ENCODE measurements at regions not wholly inside any gene's neighbourhood (a gene's known extent, or its start where the extent isn't known, plus 50 kb on each side); places are given as distances from the start of the nearest gene placed in this dataset.

DNA sequence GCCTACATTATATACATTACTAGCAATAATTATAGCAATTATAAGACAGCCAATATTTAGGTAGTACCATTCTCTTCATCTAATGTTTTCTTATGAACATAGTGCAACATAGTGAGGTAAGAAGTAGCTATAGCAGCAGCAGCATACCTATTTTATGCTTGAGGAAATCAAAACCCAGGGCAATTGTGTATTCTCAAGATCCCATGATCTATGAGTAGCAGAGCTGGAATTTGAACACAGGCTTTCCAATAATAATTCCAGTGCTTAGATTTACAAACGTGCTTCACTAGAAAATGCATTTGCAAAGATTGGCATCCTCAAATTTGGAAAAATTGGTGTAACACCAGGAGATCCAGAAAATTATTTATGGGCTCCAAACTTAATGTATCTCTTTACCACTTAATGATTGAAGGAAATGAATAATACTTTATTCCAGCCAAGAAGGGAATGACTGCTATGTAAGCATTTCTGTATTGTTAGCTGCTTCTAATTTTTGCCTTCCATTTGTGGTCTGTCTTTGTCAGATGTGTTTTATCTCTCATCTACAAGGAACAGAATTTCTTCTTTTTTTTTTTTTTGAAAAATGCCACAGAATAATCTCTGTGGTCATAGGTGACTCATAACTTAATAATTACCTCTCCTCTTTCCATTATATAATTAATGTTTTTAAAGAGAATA, 451.1 kb downstream of the ARAP2 start:
- Histone ChIP-seq H3K27me3 (ENCODE audit: control insufficient read depth, insufficient read depth, low read length) (no peaks in the 10 kb centered on the region), H3K27ac (ENCODE audit: low read depth, low read length) (no peak overlapping the region), H3K4me3 (ENCODE audit: low read depth, low read length) (no peak overlapping the region), H3K4me1 (ENCODE audit: control insufficient read depth, insufficient read depth, low read length) (no peaks in the 10 kb centered on the region), H3K9me3 (ENCODE audit: control insufficient read depth, insufficient read depth, low read length) (peaks cover 2% of the 10 kb centered on the region), H3K36me3 (ENCODE audit: control insufficient read depth, insufficient read depth, low read length) (no peaks in the 10 kb centered on the region)
- WGBS (ENCODE audit: insufficient coverage), result no CpG with 5 or more reads among the region's 1 CpG
- no peak for DNase-seq (ENCODE audit: low read depth in 4 of 6, low spot score in 6 of 6)

DNA sequence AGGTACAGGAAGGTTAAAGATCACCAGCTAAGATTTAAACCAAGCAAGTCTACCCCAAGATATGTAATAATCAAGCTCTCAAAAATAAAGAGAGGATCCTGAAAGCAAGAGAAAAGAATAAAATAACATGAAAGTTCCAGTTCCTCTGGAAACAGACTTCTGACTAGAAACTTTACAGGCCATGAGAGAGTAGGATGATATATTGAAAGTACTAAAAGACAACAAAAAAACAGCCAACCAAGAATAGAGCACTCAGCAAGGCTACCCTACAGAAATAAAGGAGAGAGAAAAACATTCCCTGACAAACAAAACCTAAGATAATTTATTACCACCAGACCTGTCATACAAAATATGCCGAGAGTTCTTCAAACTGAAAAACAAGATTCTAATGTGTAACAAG, 450.5 kb downstream of the ARAP2 start:
- H3K4me3 ChIP-seq (ENCODE audit: low read depth, low read length), result no peak overlapping the region
- H3K27ac ChIP-seq (ENCODE audit: low read depth, low read length), result no peak overlapping the region
- no CpG with 5 or more reads among the region's 1 CpG for WGBS (ENCODE audit: insufficient coverage)
- no peaks in the 10 kb centered on the region for H3K27me3 ChIP-seq (ENCODE audit: control insufficient read depth, insufficient read depth, low read length)
- DNase-seq (ENCODE audit: low read depth in 4 of 6, low spot score in 6 of 6), result no peak
- H3K4me1 ChIP-seq (ENCODE audit: control insufficient read depth, insufficient read depth, low read length), result no peaks in the 10 kb centered on the region
- no peaks in the 10 kb centered on the region for H3K36me3 ChIP-seq (ENCODE audit: control insufficient read depth, insufficient read depth, low read length)
- peaks cover 2% of the 10 kb centered on the region for H3K9me3 ChIP-seq (ENCODE audit: control insufficient read depth, insufficient read depth, low read length)

DNA sequence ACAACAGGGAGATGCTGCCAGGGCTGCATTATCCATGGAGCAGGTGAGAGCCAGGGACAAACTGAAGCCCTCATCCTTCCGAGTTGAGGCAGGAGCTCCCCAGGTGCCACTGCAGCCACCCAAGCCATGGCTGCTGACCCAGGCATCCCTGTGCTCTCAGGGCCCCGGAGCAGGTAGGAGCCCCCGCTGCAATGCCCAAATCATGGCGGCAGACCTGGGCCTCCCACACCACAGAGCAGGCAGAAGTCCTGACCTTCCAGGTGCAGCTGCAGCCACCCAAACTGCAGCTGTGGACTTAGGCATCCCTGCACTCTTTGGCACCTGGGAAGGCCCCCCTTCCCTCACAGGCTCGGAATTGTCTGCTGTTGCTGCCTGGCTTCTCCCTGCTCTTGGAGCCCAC, 443.6 kb downstream of the ARAP2 start:
- no peaks in the 10 kb centered on the region for H3K9me3 ChIP-seq (ENCODE audit: control insufficient read depth, insufficient read depth, low read length)
- no peaks in the 10 kb centered on the region for H3K4me1 ChIP-seq (ENCODE audit: control insufficient read depth, insufficient read depth, low read length)
- no peaks in the 10 kb centered on the region for H3K36me3 ChIP-seq (ENCODE audit: control insufficient read depth, insufficient read depth, low read length)
- no peak for DNase-seq (ENCODE audit: low read depth in 4 of 6, low spot score in 6 of 6)
- no peak overlapping the region for H3K4me3 ChIP-seq (ENCODE audit: low read depth, low read length)
- 90% methylated on average over 5 of the region's 5 CpGs for WGBS (ENCODE audit: insufficient coverage)
- H3K27ac ChIP-seq (ENCODE audit: low read depth, low read length), result no peak overlapping the region
- H3K27me3 ChIP-seq (ENCODE audit: control insufficient read depth, insufficient read depth, low read length), result no peaks in the 10 kb centered on the region

DNA sequence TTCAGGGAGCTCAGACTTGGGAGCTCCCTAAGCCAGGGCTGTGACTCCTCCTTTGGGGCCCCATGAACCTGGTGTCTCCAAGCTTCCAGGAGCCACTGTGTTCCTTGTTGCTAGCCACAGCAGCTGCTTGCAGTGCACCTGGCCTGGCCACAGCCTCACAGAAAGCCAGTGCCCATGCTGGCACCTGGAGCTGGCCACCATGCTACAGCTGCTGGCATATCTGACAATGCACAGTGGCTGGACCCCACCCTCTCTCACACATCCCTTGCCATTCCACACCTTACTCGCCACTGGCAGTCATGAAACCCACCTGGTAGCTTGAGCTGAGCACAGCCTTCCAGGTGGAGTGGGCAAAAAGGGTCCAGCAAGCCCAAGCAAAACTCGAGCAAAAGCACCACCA, 441.7 kb downstream of the ARAP2 start:
- Histone ChIP-seq H3K9me3 (ENCODE audit: control insufficient read depth, insufficient read depth, low read length) (no peaks in the 10 kb centered on the region), H3K4me1 (ENCODE audit: control insufficient read depth, insufficient read depth, low read length) (no peaks in the 10 kb centered on the region), H3K36me3 (ENCODE audit: control insufficient read depth, insufficient read depth, low read length) (no peaks in the 10 kb centered on the region), H3K4me3 (ENCODE audit: low read depth, low read length) (no peak overlapping the region), H3K27me3 (ENCODE audit: control insufficient read depth, insufficient read depth, low read length) (no peaks in the 10 kb centered on the region), H3K27ac (ENCODE audit: low read depth, low read length) (no peak overlapping the region)
- no peak for DNase-seq (ENCODE audit: low read depth in 4 of 6, low spot score in 6 of 6)
- WGBS (ENCODE audit: insufficient coverage), result 93% methylated on average over 2 of the region's 2 CpGs

DNA sequence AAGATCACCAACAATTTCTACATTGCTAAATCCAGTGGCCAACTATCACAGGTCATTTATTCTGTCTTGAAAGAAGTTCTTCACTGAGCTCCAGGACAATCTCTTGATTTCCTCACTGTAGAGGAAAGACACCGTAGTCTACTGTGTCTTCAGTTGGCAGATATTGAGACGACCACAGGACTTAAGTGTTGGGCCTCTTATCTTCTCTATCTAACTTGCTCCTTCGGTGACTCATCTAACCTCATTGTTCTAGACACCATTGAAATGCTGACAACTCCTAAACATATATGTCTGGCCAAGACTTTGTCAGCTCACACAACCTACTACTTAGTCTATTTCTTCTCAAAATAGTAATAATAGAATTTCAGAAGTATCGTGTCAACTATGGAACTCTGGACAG, 425.8 kb downstream of the ARAP2 start:
- no peaks in the 10 kb centered on the region for H3K9me3 ChIP-seq (ENCODE audit: control insufficient read depth, insufficient read depth, low read length)
- 100% methylated on average over 2 of the region's 4 CpGs for WGBS (ENCODE audit: insufficient coverage)
- no peaks in the 10 kb centered on the region for H3K4me1 ChIP-seq (ENCODE audit: control insufficient read depth, insufficient read depth, low read length)
- H3K27me3 ChIP-seq (ENCODE audit: control insufficient read depth, insufficient read depth, low read length), result no peaks in the 10 kb centered on the region
- no peak overlapping the region for H3K4me3 ChIP-seq (ENCODE audit: low read depth, low read length)
- H3K27ac ChIP-seq (ENCODE audit: low read depth, low read length), result no peak overlapping the region
- no peak for DNase-seq (ENCODE audit: low read depth in 4 of 6, low spot score in 6 of 6)
- H3K36me3 ChIP-seq (ENCODE audit: control insufficient read depth, insufficient read depth, low read length), result no peaks in the 10 kb centered on the region

DNA sequence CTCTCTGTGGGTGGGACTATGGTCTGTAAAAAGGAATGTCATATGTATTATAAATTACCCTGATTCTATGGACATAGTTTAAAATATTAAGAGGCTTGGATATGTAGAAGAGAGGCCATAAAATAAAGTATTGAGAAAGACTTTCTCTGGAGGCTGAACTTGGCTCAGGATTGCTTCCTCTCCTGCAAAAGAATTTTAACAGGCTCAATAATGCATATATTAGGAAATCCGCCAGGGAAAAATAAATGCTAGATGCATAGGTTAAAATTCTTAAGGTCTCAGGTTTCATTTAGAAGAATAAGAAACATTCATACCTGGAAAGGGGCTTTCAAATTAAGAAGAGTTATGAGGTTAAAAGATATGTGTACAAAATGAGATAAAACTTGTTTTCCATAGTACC, 424.3 kb downstream of the ARAP2 start:
- no peak for DNase-seq (ENCODE audit: low read depth in 4 of 6, low spot score in 6 of 6)
- H3K27me3 ChIP-seq (ENCODE audit: control insufficient read depth, insufficient read depth, low read length), result no peaks in the 10 kb centered on the region
- no peaks in the 10 kb centered on the region for H3K9me3 ChIP-seq (ENCODE audit: control insufficient read depth, insufficient read depth, low read length)
- no peaks in the 10 kb centered on the region for H3K36me3 ChIP-seq (ENCODE audit: control insufficient read depth, insufficient read depth, low read length)
- no peak overlapping the region for H3K27ac ChIP-seq (ENCODE audit: low read depth, low read length)
- no peaks in the 10 kb centered on the region for H3K4me1 ChIP-seq (ENCODE audit: control insufficient read depth, insufficient read depth, low read length)
- WGBS (ENCODE audit: insufficient coverage), result no CpG with 5 or more reads among the region's 1 CpG
- no peak overlapping the region for H3K4me3 ChIP-seq (ENCODE audit: low read depth, low read length)

DNA sequence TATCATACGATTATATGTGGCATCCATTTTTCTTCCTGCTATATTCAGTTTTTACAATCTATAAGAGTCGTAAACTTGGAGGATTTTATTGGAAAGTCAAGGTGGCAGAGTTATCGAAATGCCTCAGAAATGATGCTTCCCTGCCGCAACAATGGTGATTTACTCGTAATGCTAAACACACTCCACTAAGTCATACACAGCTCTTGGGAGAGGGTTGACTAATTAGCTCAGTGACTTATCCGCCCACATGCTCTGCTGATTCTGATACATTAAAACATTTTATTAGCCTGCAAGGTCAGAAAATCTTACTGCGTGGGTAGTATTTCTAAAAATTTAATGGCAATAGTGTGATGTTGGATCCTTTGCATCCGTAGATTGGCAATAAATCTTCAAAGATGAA, 420.1 kb downstream of the ARAP2 start:
- H3K9me3 ChIP-seq (ENCODE audit: control insufficient read depth, insufficient read depth, low read length), result no peaks in the 10 kb centered on the region
- DNase-seq (ENCODE audit: low read depth in 4 of 6, low spot score in 6 of 6), result peak in 1 of 6 donors; percentile 41
- H3K36me3 ChIP-seq (ENCODE audit: control insufficient read depth, insufficient read depth, low read length), result no peaks in the 10 kb centered on the region
- no peaks in the 10 kb centered on the region for H3K27me3 ChIP-seq (ENCODE audit: control insufficient read depth, insufficient read depth, low read length)
- no CpG with 5 or more reads among the region's 8 CpGs for WGBS (ENCODE audit: insufficient coverage)
- H3K27ac ChIP-seq (ENCODE audit: low read depth, low read length), result no peak overlapping the region
- H3K4me1 ChIP-seq (ENCODE audit: control insufficient read depth, insufficient read depth, low read length), result no peaks in the 10 kb centered on the region
- H3K4me3 ChIP-seq (ENCODE audit: low read depth, low read length), result no peak overlapping the region

DNA sequence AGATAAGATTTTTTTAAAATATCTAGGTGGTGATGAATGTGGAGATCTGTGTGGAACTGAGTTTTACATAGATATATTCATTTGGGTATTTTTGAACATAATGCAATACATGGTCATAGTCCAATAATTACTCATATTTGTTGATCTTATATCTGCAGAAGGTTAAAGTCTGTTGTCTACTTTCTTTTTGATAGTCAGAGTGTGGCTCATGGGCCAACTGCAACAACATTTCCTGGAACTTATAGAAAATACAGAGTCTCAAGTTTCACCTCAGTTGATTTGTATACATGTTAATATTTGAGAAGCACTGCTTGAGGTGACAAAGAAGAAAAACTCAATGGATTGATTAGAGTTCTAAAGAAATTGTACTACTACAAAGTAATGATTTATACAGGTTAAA, 408.4 kb downstream of the ARAP2 start:
- Histone ChIP-seq H3K27me3 (ENCODE audit: control insufficient read depth, insufficient read depth, low read length) (no peaks in the 10 kb centered on the region), H3K4me3 (ENCODE audit: low read depth, low read length) (no peak overlapping the region), H3K27ac (ENCODE audit: low read depth, low read length) (no peak overlapping the region), H3K9me3 (ENCODE audit: control insufficient read depth, insufficient read depth, low read length) (no peaks in the 10 kb centered on the region), H3K36me3 (ENCODE audit: control insufficient read depth, insufficient read depth, low read length) (no peaks in the 10 kb centered on the region), H3K4me1 (ENCODE audit: control insufficient read depth, insufficient read depth, low read length) (no peaks in the 10 kb centered on the region)
- DNase-seq (ENCODE audit: low read depth in 4 of 6, low spot score in 6 of 6), result no peak

DNA sequence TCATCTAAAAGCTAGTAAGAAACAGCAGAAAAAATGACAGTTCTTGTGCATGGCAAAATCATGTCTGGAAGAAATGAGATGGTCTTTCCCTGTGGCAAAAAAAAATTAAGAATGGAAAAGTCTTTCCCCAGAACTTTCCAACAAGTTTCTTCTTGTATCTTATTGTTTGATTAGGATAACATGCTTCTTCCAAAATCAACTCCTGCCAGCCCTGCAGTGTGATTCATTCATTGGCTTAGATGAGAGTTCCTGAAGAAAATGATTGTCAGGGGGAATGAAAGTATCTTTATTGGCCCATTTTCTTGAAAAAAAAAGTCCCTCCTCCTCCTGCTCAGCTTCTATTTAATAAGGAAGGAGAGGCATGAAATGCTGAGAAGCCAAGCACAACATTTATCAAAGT, 407.7 kb downstream of the ARAP2 start:
- no peak for DNase-seq (ENCODE audit: low read depth in 4 of 6, low spot score in 6 of 6)

DNA sequence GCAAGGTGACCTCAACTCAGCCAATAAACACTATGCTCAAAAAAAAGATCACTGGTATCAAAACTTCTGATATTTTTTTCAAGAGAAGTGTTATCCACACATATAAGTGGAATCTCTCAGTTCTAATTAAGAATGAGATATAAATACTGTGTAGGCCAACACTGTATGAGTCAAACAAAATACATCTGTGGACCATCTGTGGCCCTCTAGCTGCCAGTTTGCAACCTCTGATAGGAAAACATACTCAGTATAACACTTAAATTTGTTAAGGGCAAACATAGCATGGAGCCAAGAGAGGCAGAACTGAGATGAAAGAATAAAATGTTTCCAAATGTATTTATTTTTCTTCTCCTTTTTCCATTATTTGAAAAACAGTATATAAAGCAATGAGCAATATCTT, 377.3 kb downstream of the ARAP2 start:
- Histone ChIP-seq H3K36me3 (ENCODE audit: control insufficient read depth, insufficient read depth, low read length) (no peaks in the 10 kb centered on the region), H3K27me3 (ENCODE audit: control insufficient read depth, insufficient read depth, low read length) (no peaks in the 10 kb centered on the region), H3K4me1 (ENCODE audit: control insufficient read depth, insufficient read depth, low read length) (no peaks in the 10 kb centered on the region), H3K4me3 (ENCODE audit: low read depth, low read length) (no peak overlapping the region), H3K27ac (ENCODE audit: low read depth, low read length) (no peak overlapping the region), H3K9me3 (ENCODE audit: control insufficient read depth, insufficient read depth, low read length) (peaks cover 2% of the 10 kb centered on the region)
- peak in 1 of 6 donors; percentile 82 for DNase-seq (ENCODE audit: low read depth in 4 of 6, low spot score in 6 of 6)

More for the DNA sequence above, 407.7 kb downstream of the ARAP2 start:
- Histone ChIP-seq H3K36me3 (ENCODE audit: control insufficient read depth, insufficient read depth, low read length) (no peaks in the 10 kb centered on the region), H3K4me3 (ENCODE audit: low read depth, low read length) (no peak overlapping the region), H3K4me1 (ENCODE audit: control insufficient read depth, insufficient read depth, low read length) (no peaks in the 10 kb centered on the region), H3K9me3 (ENCODE audit: control insufficient read depth, insufficient read depth, low read length) (no peaks in the 10 kb centered on the region), H3K27ac (ENCODE audit: low read depth, low read length) (no peak overlapping the region), H3K27me3 (ENCODE audit: control insufficient read depth, insufficient read depth, low read length) (no peaks in the 10 kb centered on the region)
